K562 (cell line): ENCODE measurements at regions not wholly inside any gene's neighbourhood (a gene's known extent, or its start where the extent isn't known, plus 50 kb on each side); places are given as distances from the start of the nearest gene placed in this dataset.
A peak's percentile ranks its signal among the peaks of the same experiment; 100 is the strongest.

Source experiments
- EP400 ChIP-seq: fragments of 450-650 bp; IDR thresholded peaks from 2 replicates; pipeline ENCODE4 v1.6.1; 2017; ENCODE audit warnings: antibody characterized with exemption, mild to moderate bottlenecking, moderate library complexity
- GATA2 ChIP-seq: sonication (generic); formaldehyde crosslinking; IDR thresholded peaks from 2 replicates; pipeline ENCODE4 v1.4.0; 2020; ENCODE audit warnings: mild to moderate bottlenecking, missing genetic modification reagents
- GMEB1 ChIP-seq: fragments of 250-450 bp; sonication (Bioruptor Pico); IDR thresholded peaks from 2 replicates; pipeline ENCODE4 v1.4.0; 2020; ENCODE audit warnings: mild to moderate bottlenecking
- HDAC3 ChIP-seq: fragments of 450-650 bp; IDR thresholded peaks from 2 replicates; pipeline ENCODE4 v1.6.1; 2018; ENCODE audit warnings: borderline replicate concordance, mild to moderate bottlenecking, moderate library complexity; ENCODE audit not compliant: partially characterized antibody
- NCOA2 ChIP-seq, 2 experiments: fragments of 450-650 bp; IDR thresholded peaks; 2 replicates each; pipeline ENCODE4 v1.6.1; 2018; ENCODE audit warnings: mild to moderate bottlenecking in 2 of 2, moderate library complexity in 1 of 2; ENCODE audit not compliant: partially characterized antibody in 2 of 2
- NFIC ChIP-seq: fragments of 450-650 bp; IDR thresholded peaks from 2 replicates; pipeline ENCODE4 v1.6.1; 2017; ENCODE audit warnings: mild to moderate bottlenecking, inconsistent platforms
- NFRKB ChIP-seq: fragments of 450-650 bp; IDR thresholded peaks from 2 replicates; pipeline ENCODE4 v1.6.1; 2016; ENCODE audit warnings: low read depth
- SMARCA4 ChIP-seq: fragments of 450-650 bp; IDR thresholded peaks from 2 replicates; pipeline ENCODE4 v1.6.1; 2016
- SRSF7 ChIP-seq: fragments of 200-400 bp; formaldehyde crosslinking; optimal IDR thresholded peaks from 2 replicates; pipeline ENCODE3; 2017; ENCODE audit warnings: mild to moderate bottlenecking, low read depth, low read length
- TFAM ChIP-seq: fragments of 250-450 bp; sonication (Bioruptor Pico); conservative IDR thresholded peaks from 2 replicates; pipeline ENCODE4 v1.5.0; 2021; ENCODE audit warnings: mild to moderate bottlenecking, moderate library complexity
- THAP12 ChIP-seq: fragments of 250-450 bp; sonication (Bioruptor Pico); IDR thresholded peaks from 2 replicates; pipeline ENCODE4 v1.9.0; 2021; ENCODE audit warnings: mild to moderate bottlenecking, inconsistent platforms
- UBTF ChIP-seq, 2 experiments: IDR thresholded peaks; 2 replicates each; pipeline ENCODE4 v1.6.1; 2012; ENCODE audit warnings: improper control_type of control experiment in 2 of 2, low read depth in 2 of 2, low read length in 2 of 2, borderline replicate concordance in 1 of 2
- VEZF1 ChIP-seq: fragments of 200-800 bp; sonication (Bioruptor generic); IDR thresholded peaks from 2 replicates; pipeline ENCODE4 v1.6.1; 2017; ENCODE audit warnings: missing genetic modification characterization, missing compliant biosample characterization
- ZBTB5 ChIP-seq: fragments of 450-650 bp; IDR thresholded peaks from 2 replicates; pipeline ENCODE4 v1.6.1; 2017; ENCODE audit warnings: antibody characterized with exemption
- ZNF124 ChIP-seq: sonication (generic); formaldehyde crosslinking; IDR thresholded peaks from 2 replicates; pipeline ENCODE4 v1.8.1; 2022; ENCODE audit warnings: missing genetic modification reagents
- ZNF217 ChIP-seq: sonication (generic); formaldehyde crosslinking; IDR thresholded peaks from 2 replicates; pipeline ENCODE4 v1.8.0; 2022; ENCODE audit warnings: mild to moderate bottlenecking, missing genetic modification reagents

- TF ChIP-seq UBTF (IDR thresholded peaks at IDR 0.05; ENCODE audit: borderline replicate concordance in 1 of 2, low read depth in 2 of 2, low read length in 2 of 2) (no peak), ZNF217 (no peak), VEZF1 (CRISPR knock-in tag) (no peak), THAP12 (CRISPR knock-in tag) (no peak), NFIC (peak; percentile 76), EP400 (no peak), NCOA2 (IDR thresholded peaks at IDR 0.05; ENCODE audit: partially characterized antibody in 2 of 2) (no peak), GMEB1 (no peak), ZNF124 (CRISPR knock-in tag) (no peak), SMARCA4 (no peak; the same call in 1 of the 2 replicates), TFAM (CRISPR knock-in tag) (no peak), HDAC3 (no peak), SRSF7 (no peak), GATA2 (CRISPR knock-in tag) (peak; percentile 70), ZBTB5 (no peak), NFRKB (no peak)
Measured at GRCh38 chr12:23084236-23084995, 459.4 kb downstream of the ETNK1 start (continued).
